ENCODE measurements at regions not wholly inside any gene's neighbourhood (a gene's known extent, or its start where the extent isn't known, plus 50 kb on each side); places are given as distances from the start of the nearest gene placed in this dataset.
A peak's percentile ranks its signal among the peaks of the same experiment; 100 is the strongest.

DNA sequence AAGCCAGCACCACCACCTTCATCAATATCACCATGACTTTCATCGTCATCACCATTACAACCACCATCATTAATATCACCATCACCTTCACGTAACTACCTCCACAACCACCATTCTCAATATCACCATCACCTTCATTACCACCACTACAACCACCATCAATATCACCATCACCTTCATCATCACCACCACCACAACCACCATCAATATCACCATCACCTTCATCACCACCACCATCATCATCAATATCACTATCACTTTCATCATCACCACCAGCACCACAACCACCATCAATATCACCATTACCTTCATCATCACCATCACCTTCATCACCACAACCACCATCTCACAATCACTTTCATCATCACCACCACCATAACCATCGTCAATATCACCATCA lies 225.3 kb upstream of the SULF2 start:
- ChIA-PET POLR2A (interaction anchor here (0.7 to 1.1 kb wide), 2 partner anchors 83 to 101 kb away, joined by 3 read pairs; no protein-coding TSS in a partner anchor), CTCF (no interaction called here)
- H3K27ac Mint-ChIP-seq (ENCODE audit: low read depth, unreplicated experiment) = no peak overlapping the region
- peaks cover 24% of the 10 kb centered on the region for H3K4me1 Mint-ChIP-seq (ENCODE audit: insufficient read depth, unreplicated experiment)
- H3K27me3 Mint-ChIP-seq (ENCODE audit: insufficient read depth, unreplicated experiment) = no peaks in the 10 kb centered on the region
- peaks cover 5% of the 10 kb centered on the region for H3K36me3 Mint-ChIP-seq (ENCODE audit: insufficient read depth, unreplicated experiment)
- no TSS peak for BruUV-seq (replicated peaks)
- no peak overlapping the region for H3K4me3 Mint-ChIP-seq (ENCODE audit: unreplicated experiment)
- no peak for DNase-seq (ENCODE audit: unreplicated experiment)
- intact Hi-C loops (cut with micrococcal nuclease) = no loop called here
- peaks cover 10% of the 10 kb centered on the region for H3K9me3 Mint-ChIP-seq (ENCODE audit: unreplicated experiment)
- TF ChIP-seq, protein P1, sequence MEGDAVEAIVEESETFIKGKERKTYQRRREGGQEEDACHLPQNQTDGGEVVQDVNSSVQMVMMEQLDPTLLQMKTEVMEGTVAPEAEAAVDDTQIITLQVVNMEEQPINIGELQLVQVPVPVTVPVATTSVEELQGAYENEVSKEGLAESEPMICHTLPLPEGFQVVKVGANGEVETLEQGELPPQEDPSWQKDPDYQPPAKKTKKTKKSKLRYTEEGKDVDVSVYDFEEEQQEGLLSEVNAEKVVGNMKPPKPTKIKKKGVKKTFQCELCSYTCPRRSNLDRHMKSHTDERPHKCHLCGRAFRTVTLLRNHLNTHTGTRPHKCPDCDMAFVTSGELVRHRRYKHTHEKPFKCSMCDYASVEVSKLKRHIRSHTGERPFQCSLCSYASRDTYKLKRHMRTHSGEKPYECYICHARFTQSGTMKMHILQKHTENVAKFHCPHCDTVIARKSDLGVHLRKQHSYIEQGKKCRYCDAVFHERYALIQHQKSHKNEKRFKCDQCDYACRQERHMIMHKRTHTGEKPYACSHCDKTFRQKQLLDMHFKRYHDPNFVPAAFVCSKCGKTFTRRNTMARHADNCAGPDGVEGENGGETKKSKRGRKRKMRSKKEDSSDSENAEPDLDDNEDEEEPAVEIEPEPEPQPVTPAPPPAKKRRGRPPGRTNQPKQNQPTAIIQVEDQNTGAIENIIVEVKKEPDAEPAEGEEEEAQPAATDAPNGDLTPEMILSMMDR (IDR thresholded peaks at IDR 0.05; ENCODE audit: unreplicated experiment) = no peak

DNA sequence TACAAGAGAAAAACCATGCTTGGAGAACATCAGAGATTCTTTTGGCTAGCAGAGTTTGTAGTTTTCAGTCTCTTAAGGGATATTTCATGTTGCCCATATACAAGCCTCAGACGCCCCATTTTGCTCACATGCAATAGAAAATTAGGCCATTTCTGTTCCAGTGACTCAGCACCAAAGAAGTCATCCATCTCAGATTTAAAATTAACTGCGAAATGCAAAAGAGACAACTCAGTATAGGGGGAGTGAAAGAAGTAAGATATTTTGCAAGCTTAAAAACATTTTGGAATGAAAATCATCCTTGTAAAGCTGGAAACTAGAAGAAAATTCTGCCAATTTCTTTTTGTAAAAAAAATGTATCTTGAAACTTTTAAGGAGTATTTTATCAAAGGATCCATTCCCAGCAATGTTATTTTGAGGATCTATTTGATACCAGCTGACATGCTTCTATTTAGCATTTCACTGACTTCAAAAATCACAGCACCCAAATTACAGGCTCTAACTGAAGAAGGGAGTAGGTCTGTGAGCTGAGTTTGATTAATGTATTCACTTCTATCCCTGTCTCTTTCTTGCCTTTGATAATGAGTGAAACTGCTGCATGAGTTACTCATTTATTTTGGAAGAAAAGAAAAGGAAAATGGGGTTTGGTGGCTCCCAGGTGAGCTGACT lies 223.7 kb upstream of the SULF2 start:
- no TSS peak for BruUV-seq (replicated peaks)
- ChIA-PET CTCF (interaction anchor here (0.6 to 1.3 kb wide), 3 partner anchors 46 to 289 kb away, joined by 3 to 5 read pairs (median 3); no protein-coding TSS in a partner anchor), POLR2A (interaction anchor here (0.6 to 1.3 kb wide), 7 partner anchors 10 to 82 kb away, joined by 3 to 5 read pairs (median 3); no protein-coding TSS in a partner anchor)
- Mint-ChIP-seq H3K4me3 (ENCODE audit: unreplicated experiment) (no peak overlapping the region), H3K36me3 (ENCODE audit: insufficient read depth, unreplicated experiment) (peaks cover 5% of the 10 kb centered on the region), H3K9me3 (ENCODE audit: unreplicated experiment) (peaks cover 21% of the 10 kb centered on the region), H3K4me1 (ENCODE audit: insufficient read depth, unreplicated experiment) (peaks cover 38% of the 10 kb centered on the region), H3K27me3 (ENCODE audit: insufficient read depth, unreplicated experiment) (no peaks in the 10 kb centered on the region), H3K27ac (ENCODE audit: low read depth, unreplicated experiment) (no peak overlapping the region)
- DNase-seq (ENCODE audit: unreplicated experiment) = no peak
- intact Hi-C loops (cut with micrococcal nuclease) = no loop called here
- TF ChIP-seq, protein P1 (IDR thresholded peaks at IDR 0.05; ENCODE audit: unreplicated experiment) = no peak

DNA sequence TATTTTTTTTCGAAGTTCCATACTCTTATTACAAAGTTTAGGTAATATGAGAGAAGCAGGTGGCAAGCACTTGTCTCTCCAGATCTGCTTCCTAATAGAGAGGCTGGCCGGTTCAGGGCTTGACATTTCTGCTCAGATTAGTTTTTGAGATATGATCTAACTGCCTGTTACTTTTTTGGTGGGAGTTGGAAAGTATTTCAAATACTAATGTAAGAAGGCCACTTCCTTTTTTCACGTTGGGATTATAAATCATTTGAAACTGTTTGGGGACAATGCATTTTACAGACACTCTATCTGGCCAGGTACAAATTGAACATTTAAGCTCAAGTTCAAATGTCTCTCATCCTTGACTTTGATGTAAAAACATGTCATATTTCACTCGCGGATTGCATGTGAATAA lies 222.1 kb upstream of the SULF2 start:
- H3K4me3 Mint-ChIP-seq (ENCODE audit: unreplicated experiment) = no peak overlapping the region
- peaks cover 3% of the 10 kb centered on the region for H3K36me3 Mint-ChIP-seq (ENCODE audit: insufficient read depth, unreplicated experiment)
- H3K27ac Mint-ChIP-seq (ENCODE audit: low read depth, unreplicated experiment) = no peak overlapping the region
- POLR2A ChIA-PET = interaction anchor here (0.7 kb wide), 1 partner anchor 80 kb away, joined by 3 read pairs; no protein-coding TSS in a partner anchor
- TF ChIP-seq, protein P1 (IDR thresholded peaks at IDR 0.05; ENCODE audit: unreplicated experiment) = no peak
- intact Hi-C loops (cut with micrococcal nuclease) = no loop called here
- no peaks in the 10 kb centered on the region for H3K27me3 Mint-ChIP-seq (ENCODE audit: insufficient read depth, unreplicated experiment)
- H3K4me1 Mint-ChIP-seq (ENCODE audit: insufficient read depth, unreplicated experiment) = peaks cover 34% of the 10 kb centered on the region
- DNase-seq (ENCODE audit: unreplicated experiment) = no peak
- no TSS peak for BruUV-seq (replicated peaks)
- H3K9me3 Mint-ChIP-seq (ENCODE audit: unreplicated experiment) = peaks cover 30% of the 10 kb centered on the region
- CTCF ChIA-PET = no interaction called here

DNA sequence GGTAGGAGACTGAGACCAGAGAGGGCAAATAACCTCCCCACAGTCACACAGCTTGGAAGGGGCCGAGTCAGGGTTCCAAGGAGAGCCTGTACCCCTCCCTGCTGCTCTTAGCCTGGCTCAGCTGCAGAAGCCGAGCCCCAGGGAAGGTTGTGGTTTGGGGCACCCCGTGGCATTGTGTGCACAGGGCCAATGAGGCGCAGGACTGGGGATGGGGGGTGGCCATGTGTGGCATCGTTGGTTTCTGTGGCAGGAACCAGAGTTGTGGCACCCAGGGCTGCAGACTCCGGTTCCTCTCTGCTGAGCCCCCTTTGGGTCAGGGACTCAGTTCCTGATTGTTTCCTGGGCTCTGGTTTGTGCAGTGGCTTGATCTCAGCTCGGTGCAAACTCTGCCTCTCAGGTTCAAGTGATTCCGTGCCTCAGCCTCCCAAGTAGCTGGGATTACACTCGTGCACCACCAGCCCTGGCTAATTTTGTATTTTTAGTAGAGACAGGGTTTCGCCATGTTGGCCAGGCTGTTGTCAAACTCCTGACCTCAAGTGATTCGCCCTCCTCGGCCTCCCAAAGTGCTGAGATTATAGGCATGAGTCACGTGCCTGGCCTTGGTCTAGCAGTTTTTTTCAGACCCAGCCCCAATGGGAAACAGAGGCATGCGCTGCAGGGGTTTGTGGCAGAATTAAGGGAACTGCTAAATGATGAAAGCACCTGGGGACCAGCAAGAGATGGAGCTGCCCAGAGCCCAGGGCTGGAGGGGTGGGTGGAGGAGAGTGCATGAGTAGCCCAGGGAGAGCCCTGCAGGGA lies 221.0 kb upstream of the SULF2 start:
- intact Hi-C loops (cut with micrococcal nuclease) = no loop called here
- Mint-ChIP-seq H3K4me1 (ENCODE audit: insufficient read depth, unreplicated experiment) (peaks cover 36% of the 10 kb centered on the region), H3K4me3 (ENCODE audit: unreplicated experiment) (no peak overlapping the region), H3K36me3 (ENCODE audit: insufficient read depth, unreplicated experiment) (no peaks in the 10 kb centered on the region), H3K9me3 (ENCODE audit: unreplicated experiment) (peaks cover 29% of the 10 kb centered on the region), H3K27ac (ENCODE audit: low read depth, unreplicated experiment) (no peak overlapping the region), H3K27me3 (ENCODE audit: insufficient read depth, unreplicated experiment) (no peaks in the 10 kb centered on the region)
- CTCF ChIA-PET = interaction anchor here (0.6 kb wide), 1 partner anchor 1644 kb away, joined by 3 read pairs; no protein-coding TSS in a partner anchor
- TF ChIP-seq, protein P1 (IDR thresholded peaks at IDR 0.05; ENCODE audit: unreplicated experiment) = no peak
- no TSS peak for BruUV-seq (replicated peaks)
- POLR2A ChIA-PET = interaction anchor here (0.8 kb wide), 1 partner anchor 1317 kb away, joined by 3 read pairs; no protein-coding TSS in a partner anchor
- DNase-seq (ENCODE audit: unreplicated experiment) = peak; percentile 48

All from MCF 10A (cell line).